ENCODE measurements at regions not wholly inside any gene's neighbourhood (a gene's known extent, or its start where the extent isn't known, plus 50 kb on each side); places are given as distances from the start of the nearest gene placed in this dataset.
"Not testable (repeated sequence)": the region's sequence is repeated elsewhere in the genome, so short reads cannot be mapped to it uniquely, and the experiment has no call there.

GRCh38 chr2:94576486-94576885 lies 294.7 kb upstream of the TEKT4 start:
- H3K9me3 Mint-ChIP-seq (ENCODE audit: unreplicated experiment); DNase-seq (ENCODE audit: low spot score); H3K27me3 Mint-ChIP-seq (ENCODE audit: unreplicated experiment); H3K36me3 Mint-ChIP-seq (ENCODE audit: low read depth, unreplicated experiment): not testable (repeated sequence)
- Mint-ChIP-seq H3K4me3 (ENCODE audit: unreplicated experiment) (peak overlapping the region; percentile 4), H3K27ac (ENCODE audit: unreplicated experiment) (peak overlapping the region; percentile 63), H3K4me1 (ENCODE audit: unreplicated experiment) (peaks cover 12% of the 10 kb centered on the region)

DNA sequence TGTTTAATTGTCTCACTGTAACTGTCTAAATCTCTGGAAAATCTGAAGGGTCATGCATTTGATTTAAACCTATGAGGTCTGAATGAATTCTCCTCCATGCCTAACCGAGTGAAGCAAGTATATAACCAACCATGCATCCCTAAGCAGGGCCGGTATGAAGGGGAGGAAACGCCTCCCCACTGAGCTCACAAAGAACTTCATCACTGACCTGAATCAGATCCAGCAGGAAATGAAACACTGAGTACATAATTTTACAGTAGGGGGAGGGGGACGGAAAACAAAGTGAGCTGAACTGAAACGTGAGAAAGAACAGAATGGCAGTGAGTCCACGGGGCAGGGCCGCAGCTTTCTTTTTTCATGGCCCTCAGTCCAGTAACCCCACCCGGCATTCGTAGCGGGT lies 294.1 kb upstream of the TEKT4 start:
- H3K36me3 Mint-ChIP-seq (ENCODE audit: low read depth, unreplicated experiment); H3K27me3 Mint-ChIP-seq (ENCODE audit: unreplicated experiment); H3K4me3 Mint-ChIP-seq (ENCODE audit: unreplicated experiment); H3K9me3 Mint-ChIP-seq (ENCODE audit: unreplicated experiment); DNase-seq (ENCODE audit: low spot score); H3K27ac Mint-ChIP-seq (ENCODE audit: unreplicated experiment): not testable (repeated sequence)
- H3K4me1 Mint-ChIP-seq (ENCODE audit: unreplicated experiment) = peaks cover 12% of the 10 kb centered on the region

- H3K27ac Mint-ChIP-seq (ENCODE audit: unreplicated experiment); DNase-seq (ENCODE audit: low spot score); H3K4me3 Mint-ChIP-seq (ENCODE audit: unreplicated experiment); H3K36me3 Mint-ChIP-seq (ENCODE audit: low read depth, unreplicated experiment); H3K9me3 Mint-ChIP-seq (ENCODE audit: unreplicated experiment); H3K27me3 Mint-ChIP-seq (ENCODE audit: unreplicated experiment): not testable (repeated sequence)
- peaks cover 12% of the 10 kb centered on the region for H3K4me1 Mint-ChIP-seq (ENCODE audit: unreplicated experiment)
Observed at GRCh38 chr2:94579221-94579620, 292.0 kb upstream of the TEKT4 start.

- H3K9me3 Mint-ChIP-seq (ENCODE audit: unreplicated experiment); DNase-seq (ENCODE audit: low spot score); H3K4me1 Mint-ChIP-seq (ENCODE audit: unreplicated experiment); H3K36me3 Mint-ChIP-seq (ENCODE audit: low read depth, unreplicated experiment); H3K27ac Mint-ChIP-seq (ENCODE audit: unreplicated experiment); H3K4me3 Mint-ChIP-seq (ENCODE audit: unreplicated experiment); H3K27me3 Mint-ChIP-seq (ENCODE audit: unreplicated experiment): not testable (repeated sequence)
Observed at GRCh38 chr2:94583081-94583723, 288.0 kb upstream of the TEKT4 start.

- H3K27me3 Mint-ChIP-seq (ENCODE audit: unreplicated experiment) = peaks cover 13% of the 10 kb centered on the region
- DNase-seq (ENCODE audit: low spot score); H3K4me3 Mint-ChIP-seq (ENCODE audit: unreplicated experiment); H3K4me1 Mint-ChIP-seq (ENCODE audit: unreplicated experiment); H3K9me3 Mint-ChIP-seq (ENCODE audit: unreplicated experiment); H3K27ac Mint-ChIP-seq (ENCODE audit: unreplicated experiment); H3K36me3 Mint-ChIP-seq (ENCODE audit: low read depth, unreplicated experiment): not testable (repeated sequence)
Observed at GRCh38 chr2:94584569-94584968, 286.7 kb upstream of the TEKT4 start.

DNA sequence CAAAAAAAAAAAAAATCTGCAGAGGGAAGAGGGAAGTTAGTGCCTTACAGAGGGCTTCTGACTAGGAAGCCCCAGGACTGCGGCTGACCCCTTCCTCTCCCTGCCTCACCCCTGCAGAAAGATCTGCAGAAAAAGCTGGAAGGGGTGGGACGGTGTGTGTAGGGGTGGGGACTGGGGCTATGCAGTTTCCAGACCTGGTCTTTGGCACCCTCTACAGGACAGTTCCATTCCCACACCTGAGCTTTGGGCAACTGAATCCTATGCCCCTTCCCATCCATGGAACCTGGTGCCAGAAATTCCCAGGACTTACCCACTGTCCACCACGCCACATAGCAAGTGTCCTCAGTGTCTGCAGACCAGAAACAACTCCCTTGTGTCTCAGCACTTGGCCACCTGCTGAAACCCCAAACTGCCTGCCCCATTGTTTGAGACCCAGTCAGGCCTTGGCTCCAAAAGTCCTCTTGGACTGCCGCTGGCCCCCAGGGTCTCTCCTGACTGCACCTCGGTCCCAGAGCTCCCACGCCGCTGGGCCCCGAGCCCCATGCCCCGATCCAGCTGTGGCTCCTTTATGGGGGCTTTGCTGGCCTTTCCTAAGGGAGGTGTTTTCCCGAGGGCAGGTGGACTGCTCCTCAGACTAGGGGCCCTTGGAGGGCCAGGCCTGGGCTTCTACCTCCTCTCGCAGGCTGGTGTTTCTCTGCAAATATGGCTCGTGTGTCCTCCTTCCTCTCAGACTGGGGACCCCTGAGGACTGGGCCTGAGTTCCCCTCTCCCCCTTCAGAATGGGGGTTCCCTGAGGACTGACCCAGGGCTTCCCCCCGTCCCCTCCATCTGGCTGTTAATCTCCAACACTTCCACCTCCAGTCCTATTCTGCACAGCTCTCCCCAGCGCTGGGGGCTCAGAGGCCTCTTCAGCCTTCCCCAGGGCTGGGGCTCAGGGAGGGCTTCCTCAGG lies 284.9 kb upstream of the TEKT4 start:
- H3K36me3 Mint-ChIP-seq (ENCODE audit: low read depth, unreplicated experiment); H3K27ac Mint-ChIP-seq (ENCODE audit: unreplicated experiment); H3K4me1 Mint-ChIP-seq (ENCODE audit: unreplicated experiment); H3K4me3 Mint-ChIP-seq (ENCODE audit: unreplicated experiment); H3K9me3 Mint-ChIP-seq (ENCODE audit: unreplicated experiment): not testable (repeated sequence)
- H3K27me3 Mint-ChIP-seq (ENCODE audit: unreplicated experiment) = peaks cover 11% of the 10 kb centered on the region
- peak; percentile 59 for DNase-seq (ENCODE audit: low spot score)
- TF ChIP-seq, protein P1, sequence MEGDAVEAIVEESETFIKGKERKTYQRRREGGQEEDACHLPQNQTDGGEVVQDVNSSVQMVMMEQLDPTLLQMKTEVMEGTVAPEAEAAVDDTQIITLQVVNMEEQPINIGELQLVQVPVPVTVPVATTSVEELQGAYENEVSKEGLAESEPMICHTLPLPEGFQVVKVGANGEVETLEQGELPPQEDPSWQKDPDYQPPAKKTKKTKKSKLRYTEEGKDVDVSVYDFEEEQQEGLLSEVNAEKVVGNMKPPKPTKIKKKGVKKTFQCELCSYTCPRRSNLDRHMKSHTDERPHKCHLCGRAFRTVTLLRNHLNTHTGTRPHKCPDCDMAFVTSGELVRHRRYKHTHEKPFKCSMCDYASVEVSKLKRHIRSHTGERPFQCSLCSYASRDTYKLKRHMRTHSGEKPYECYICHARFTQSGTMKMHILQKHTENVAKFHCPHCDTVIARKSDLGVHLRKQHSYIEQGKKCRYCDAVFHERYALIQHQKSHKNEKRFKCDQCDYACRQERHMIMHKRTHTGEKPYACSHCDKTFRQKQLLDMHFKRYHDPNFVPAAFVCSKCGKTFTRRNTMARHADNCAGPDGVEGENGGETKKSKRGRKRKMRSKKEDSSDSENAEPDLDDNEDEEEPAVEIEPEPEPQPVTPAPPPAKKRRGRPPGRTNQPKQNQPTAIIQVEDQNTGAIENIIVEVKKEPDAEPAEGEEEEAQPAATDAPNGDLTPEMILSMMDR (IDR thresholded peaks at IDR 0.05; ENCODE audit: unreplicated experiment) = peak; percentile 37

DNA sequence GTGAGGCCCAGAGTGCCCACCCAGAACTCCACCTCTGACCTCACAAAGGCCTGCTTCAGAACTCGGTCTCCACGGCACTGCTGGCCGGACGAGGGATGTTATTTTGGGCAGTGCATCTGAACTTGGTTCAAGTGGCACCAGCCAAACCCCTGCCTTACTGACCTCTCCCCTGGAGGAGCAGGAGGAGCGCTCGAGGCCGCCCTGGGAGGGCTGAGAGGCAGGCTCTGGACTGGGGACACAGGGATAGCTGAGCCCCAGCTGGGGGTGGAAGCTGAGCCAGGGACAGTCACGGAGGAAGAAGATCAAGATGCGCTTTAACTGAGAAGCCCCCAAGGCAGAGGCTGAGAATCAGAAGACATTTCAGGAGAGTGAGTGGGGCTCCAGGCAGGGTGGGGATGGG lies 284.2 kb upstream of the TEKT4 start:
- H3K27ac Mint-ChIP-seq (ENCODE audit: unreplicated experiment); H3K4me1 Mint-ChIP-seq (ENCODE audit: unreplicated experiment); H3K9me3 Mint-ChIP-seq (ENCODE audit: unreplicated experiment); H3K36me3 Mint-ChIP-seq (ENCODE audit: low read depth, unreplicated experiment); DNase-seq (ENCODE audit: low spot score); H3K4me3 Mint-ChIP-seq (ENCODE audit: unreplicated experiment): not testable (repeated sequence)
- H3K27me3 Mint-ChIP-seq (ENCODE audit: unreplicated experiment) = peaks cover 17% of the 10 kb centered on the region

DNA sequence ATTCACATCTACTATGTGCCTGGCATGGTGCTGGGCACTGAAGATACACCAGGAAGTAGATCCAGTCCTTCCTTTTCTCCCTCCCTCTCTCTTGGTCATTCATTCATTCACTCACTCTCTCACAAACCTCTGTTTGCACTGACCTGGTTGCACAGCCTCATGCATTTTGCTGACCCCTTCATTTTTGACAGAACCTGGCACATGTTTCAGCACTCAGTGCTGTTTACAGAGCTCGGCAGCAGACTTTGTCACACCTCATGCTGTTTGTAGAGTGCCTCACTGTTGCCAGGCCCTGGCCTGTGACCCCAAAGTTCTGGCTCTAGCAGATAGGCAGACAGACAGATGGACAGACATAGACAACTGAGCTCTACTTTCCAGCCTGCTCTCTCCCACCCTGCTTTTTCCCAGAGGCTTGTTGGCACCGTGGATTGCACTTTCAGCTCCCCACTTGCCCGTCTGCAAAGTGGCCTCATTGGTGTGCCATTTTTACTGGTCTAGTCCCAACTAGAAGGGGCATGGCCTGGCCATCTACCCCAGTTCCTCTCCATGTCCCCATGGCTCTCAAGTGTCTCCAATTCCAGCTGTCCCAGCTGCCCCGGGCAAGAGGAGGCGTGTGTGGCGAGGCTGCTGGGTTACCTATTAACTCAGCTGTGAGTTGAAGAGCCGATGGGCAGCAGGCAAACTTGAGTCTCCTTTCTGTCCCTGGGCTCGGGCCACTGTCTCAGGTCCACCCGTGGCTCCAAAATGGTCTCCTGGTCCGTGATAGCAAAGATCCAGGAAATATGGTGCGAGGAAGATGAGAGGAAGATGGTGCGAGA lies 277.0 kb upstream of the TEKT4 start:
- not testable (repeated sequence) for H3K27ac Mint-ChIP-seq (ENCODE audit: unreplicated experiment); H3K36me3 Mint-ChIP-seq (ENCODE audit: low read depth, unreplicated experiment); H3K4me3 Mint-ChIP-seq (ENCODE audit: unreplicated experiment); H3K4me1 Mint-ChIP-seq (ENCODE audit: unreplicated experiment); H3K9me3 Mint-ChIP-seq (ENCODE audit: unreplicated experiment); DNase-seq (ENCODE audit: low spot score)
- H3K27me3 Mint-ChIP-seq (ENCODE audit: unreplicated experiment) = peaks cover 30% of the 10 kb centered on the region

- peak overlapping the region; percentile 62 for H3K4me3 Mint-ChIP-seq (ENCODE audit: unreplicated experiment)
- H3K27ac Mint-ChIP-seq (ENCODE audit: unreplicated experiment); H3K36me3 Mint-ChIP-seq (ENCODE audit: low read depth, unreplicated experiment); H3K4me1 Mint-ChIP-seq (ENCODE audit: unreplicated experiment); DNase-seq (ENCODE audit: low spot score); H3K9me3 Mint-ChIP-seq (ENCODE audit: unreplicated experiment): not testable (repeated sequence)
- H3K27me3 Mint-ChIP-seq (ENCODE audit: unreplicated experiment) = peaks cover 27% of the 10 kb centered on the region
Observed at GRCh38 chr2:94595956-94596355, 275.3 kb upstream of the TEKT4 start.

DNA sequence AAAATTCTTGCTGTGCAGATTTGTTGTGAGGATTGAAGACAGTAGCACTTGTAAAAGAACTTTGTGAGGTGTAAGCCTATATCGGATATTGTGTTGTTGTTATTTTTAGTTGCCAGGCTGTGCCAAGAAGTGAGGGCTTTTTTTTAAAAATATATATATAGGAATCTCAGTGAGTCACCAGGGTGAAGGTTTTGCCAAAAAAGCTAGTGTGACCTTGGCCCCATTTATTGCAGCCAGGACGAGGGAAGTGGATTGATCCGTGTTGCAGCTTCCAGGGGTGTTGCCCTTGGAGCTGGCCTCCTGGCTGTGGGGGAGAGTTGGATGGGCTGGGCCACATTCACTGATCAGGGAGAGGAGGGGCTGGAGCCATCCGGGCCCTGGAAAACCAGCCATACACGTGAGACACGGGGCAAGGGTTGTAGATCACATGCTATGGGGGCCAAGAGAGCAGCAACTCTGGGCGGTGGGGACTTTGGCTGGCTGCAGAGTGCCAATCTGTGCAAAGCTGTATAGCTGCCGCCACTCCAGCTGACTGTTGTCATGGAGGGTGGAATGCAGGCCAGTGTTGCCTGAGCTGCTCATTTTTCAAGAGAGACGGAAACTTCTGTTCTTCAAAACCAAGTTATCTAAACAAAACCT lies 273.0 kb upstream of the TEKT4 start:
- H3K27me3 Mint-ChIP-seq (ENCODE audit: unreplicated experiment) = peaks cover 17% of the 10 kb centered on the region
- not testable (repeated sequence) for DNase-seq (ENCODE audit: low spot score); H3K9me3 Mint-ChIP-seq (ENCODE audit: unreplicated experiment); H3K27ac Mint-ChIP-seq (ENCODE audit: unreplicated experiment); H3K4me3 Mint-ChIP-seq (ENCODE audit: unreplicated experiment); H3K4me1 Mint-ChIP-seq (ENCODE audit: unreplicated experiment); H3K36me3 Mint-ChIP-seq (ENCODE audit: low read depth, unreplicated experiment)
